Medulla oblongata (tissue), 1 donor: ENCODE measurements at regions not wholly inside any gene's neighbourhood (a gene's known extent, or its start where the extent isn't known, plus 50 kb on each side); places are given as distances from the start of the nearest gene placed in this dataset.
"Not testable (repeated sequence)": the region's sequence is repeated elsewhere in the genome, so short reads cannot be mapped to it uniquely, and the experiment has no call there.

Experiments used
- DNase-seq: peaks from one replicate; pipeline ENCODE4 v3.0.0-alpha.2; 2015; ENCODE audit errors: extremely low spot score

DNA sequence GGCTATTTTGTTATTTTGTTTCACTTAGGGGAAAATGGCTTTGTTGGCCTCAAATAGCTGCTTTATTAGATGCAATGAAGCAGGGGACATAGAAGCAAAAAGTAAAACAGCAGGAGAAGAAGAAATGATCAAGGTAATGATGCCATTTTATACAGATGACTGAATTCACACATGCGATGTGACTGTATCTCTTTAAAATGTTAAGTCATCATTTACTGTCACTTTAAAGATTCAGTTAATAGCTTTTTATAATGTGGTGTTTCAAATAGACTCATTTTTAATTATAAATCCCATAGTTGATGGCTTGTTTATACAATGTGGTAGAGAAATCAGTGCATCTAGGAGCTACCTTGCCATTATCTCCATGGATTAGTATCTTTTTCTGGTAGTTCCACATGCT lies 863.9 kb upstream of the DEFB115 start:
- DNase-seq: not testable (repeated sequence)

GRCh38 chr20:30397111-30397510 lies 860.4 kb upstream of the DEFB115 start:
- not testable (repeated sequence) for DNase-seq

DNA sequence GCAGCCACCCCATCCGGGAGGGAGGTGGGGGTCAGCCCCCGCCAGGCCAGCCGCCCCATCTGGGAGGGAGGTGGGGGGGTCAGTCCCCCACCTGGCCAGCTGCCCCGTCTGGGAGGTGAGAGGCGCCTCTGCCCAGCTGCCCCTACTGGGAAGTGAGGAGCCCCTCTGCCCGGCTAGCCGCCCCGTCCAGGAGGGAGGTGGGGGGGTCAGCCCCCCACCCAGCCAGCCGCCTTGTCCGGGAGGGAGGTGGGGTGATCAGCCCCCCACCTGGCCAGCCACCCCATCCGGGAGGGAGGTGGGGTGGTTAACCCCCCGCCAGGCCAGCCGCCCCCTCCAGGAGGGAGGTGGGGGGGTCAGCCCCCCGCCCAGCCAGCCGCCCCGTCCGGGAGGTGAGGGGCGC lies 852.4 kb upstream of the DEFB115 start:
- DNase-seq: not testable (repeated sequence)

DNA sequence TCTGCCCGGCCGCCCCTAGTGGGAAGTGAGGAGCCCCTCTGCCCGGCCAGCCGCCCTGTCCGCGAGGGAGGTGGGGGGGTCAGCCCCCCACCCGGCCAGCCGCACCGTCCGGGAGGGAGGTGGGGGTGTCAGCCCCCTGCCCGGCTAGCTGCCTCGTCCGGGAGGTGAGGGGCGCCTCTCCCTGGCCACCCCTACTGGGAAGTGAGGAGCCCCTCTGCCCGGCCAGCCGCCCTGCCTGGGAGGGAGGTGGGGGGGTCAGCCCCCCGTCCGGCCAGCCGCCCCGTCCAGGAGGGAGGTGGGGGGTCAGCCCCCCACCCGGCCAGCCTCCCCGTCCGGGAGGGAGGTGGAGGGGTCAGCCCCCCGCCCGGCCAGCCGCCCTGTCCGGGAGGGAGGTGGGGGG lies 851.9 kb upstream of the DEFB115 start:
- not testable (repeated sequence) for DNase-seq

- DNase-seq: not testable (repeated sequence)
Observed at GRCh38 chr20:30406370-30406769, 851.1 kb upstream of the DEFB115 start.

GRCh38 chr20:30412972-30413371 lies 844.5 kb upstream of the DEFB115 start:
- no peak for DNase-seq

DNA sequence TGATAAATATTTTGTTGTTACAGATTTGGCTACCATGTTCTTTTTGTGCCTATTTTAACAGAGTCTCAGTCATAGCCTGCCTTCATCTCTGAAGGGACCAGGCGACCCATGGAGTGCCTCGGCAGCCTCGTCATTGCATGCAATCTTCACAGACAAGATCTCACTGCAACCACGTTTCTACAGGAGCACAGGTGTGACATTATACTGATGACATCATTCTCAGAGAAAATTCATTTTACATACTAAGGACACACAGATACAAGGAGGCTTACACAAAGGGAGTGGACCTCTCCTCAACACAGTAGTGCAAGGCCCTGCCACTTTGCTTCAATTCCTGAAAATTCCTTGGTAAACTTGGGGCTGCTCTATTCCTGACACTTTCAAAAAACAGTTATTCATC lies 840.1 kb upstream of the DEFB115 start:
- DNase-seq: not testable (repeated sequence)

DNA sequence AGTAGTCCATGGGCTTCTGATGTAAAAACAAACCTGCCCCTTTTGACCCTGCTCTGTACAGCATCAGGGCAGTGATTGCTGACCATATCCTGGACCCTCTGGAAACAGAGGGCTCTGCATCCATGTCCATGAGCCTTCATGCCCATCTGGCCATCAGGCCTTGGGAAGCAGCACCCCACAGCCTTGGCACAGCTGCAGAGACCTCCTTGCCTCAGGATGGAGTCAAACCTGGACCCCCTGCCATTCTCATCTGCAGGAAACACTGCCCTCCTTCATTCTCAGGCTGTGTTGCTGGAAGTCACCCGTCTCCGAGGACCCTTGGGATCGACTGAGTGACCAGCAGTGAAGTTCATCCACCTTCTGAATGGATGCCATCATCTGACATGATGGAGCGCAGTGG lies 839.1 kb upstream of the DEFB115 start:
- not testable (repeated sequence) for DNase-seq

- no peak for DNase-seq
Observed at GRCh38 chr20:30419466-30419865, 838.0 kb upstream of the DEFB115 start.

DNA sequence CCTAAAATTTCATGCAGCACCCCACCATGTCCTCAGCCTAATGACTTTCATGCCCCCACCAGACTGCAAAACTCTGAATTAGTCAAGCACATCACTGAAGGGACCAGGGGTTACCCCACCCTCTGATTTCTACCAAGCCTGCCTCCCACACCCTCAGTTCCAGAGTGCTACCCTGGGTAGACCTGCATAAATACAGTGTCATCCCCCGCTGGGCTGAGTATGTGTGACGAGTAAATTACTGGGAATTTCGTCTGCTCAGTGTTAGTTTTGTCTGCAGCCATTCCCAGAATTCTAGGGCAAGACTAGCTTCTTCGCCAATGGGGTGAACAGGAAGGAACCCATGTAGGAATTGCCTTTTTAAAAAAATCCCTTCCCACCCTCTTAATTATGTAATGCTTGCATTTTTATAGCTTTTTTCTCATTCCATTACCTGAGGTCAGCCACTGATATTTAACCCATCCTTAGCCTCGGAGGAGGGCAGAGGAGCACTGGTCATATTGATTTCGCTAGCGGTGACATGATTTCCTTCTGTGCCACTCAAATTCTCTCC lies 837.5 kb upstream of the DEFB115 start:
- not testable (repeated sequence) for DNase-seq
